NCI-H82 (cell line): ENCODE measurements at regions not wholly inside any gene's neighbourhood (a gene's known extent, or its start where the extent isn't known, plus 50 kb on each side); places are given as distances from the start of the nearest gene placed in this dataset.

Source experiments
- DNase-seq: peaks from one replicate; lab custom pipeline; 2025; lab: John Stamatoyannopoulos, UW

GRCh38 chr2:12254280-12254860, 462.4 kb upstream of the TRIB2 start:
- no peak for DNase-seq

GRCh38 chr2:12256206-12256605, 460.5 kb upstream of the TRIB2 start:
- DNase-seq: no peak

GRCh38 chr2:12257476-12257875, 459.3 kb upstream of the TRIB2 start:
- DNase-seq: no peak

GRCh38 chr2:12259493-12259892, 457.2 kb upstream of the TRIB2 start:
- no peak for DNase-seq

GRCh38 chr2:12261986-12262680, 454.6 kb upstream of the TRIB2 start:
- DNase-seq: no peak

GRCh38 chr2:12262681-12263436, 453.9 kb upstream of the TRIB2 start:
- no peak for DNase-seq

GRCh38 chr2:12263730-12264129, 453.0 kb upstream of the TRIB2 start:
- DNase-seq: no peak

- no peak for DNase-seq
These were observed 452.6 kb upstream of the TRIB2 start for GRCh38 chr2:12264146-12264545.

- DNase-seq: no peak
These were observed 451.1 kb upstream of the TRIB2 start for GRCh38 chr2:12265646-12266045.

GRCh38 chr2:12267042-12267441, 449.7 kb upstream of the TRIB2 start:
- DNase-seq: no peak

GRCh38 chr2:12269041-12269972, 447.4 kb upstream of the TRIB2 start:
- no peak for DNase-seq

GRCh38 chr2:12270876-12271588, 445.7 kb upstream of the TRIB2 start:
- no peak for DNase-seq

- DNase-seq: no peak
These were observed 445.1 kb upstream of the TRIB2 start for GRCh38 chr2:12271589-12271984.

- no peak for DNase-seq
These were observed 443.6 kb upstream of the TRIB2 start for GRCh38 chr2:12273111-12273510.

GRCh38 chr2:12274591-12274990, 442.1 kb upstream of the TRIB2 start:
- no peak for DNase-seq

- no peak for DNase-seq
These were observed 439.3 kb upstream of the TRIB2 start for GRCh38 chr2:12277241-12278034.

- no peak for DNase-seq
These were observed 438.5 kb upstream of the TRIB2 start for GRCh38 chr2:12278217-12278750.

- DNase-seq: no peak
These were observed 433.7 kb upstream of the TRIB2 start for GRCh38 chr2:12282780-12283695.

GRCh38 chr2:12284037-12284436, 432.7 kb upstream of the TRIB2 start:
- no peak for DNase-seq
